ENCODE measurements at regions not wholly inside any gene's neighbourhood (a gene's known extent, or its start where the extent isn't known, plus 50 kb on each side); places are given as distances from the start of the nearest gene placed in this dataset.
"Not testable (repeated sequence)": the region's sequence is repeated elsewhere in the genome, so short reads cannot be mapped to it uniquely, and the experiment has no call there.

DNA sequence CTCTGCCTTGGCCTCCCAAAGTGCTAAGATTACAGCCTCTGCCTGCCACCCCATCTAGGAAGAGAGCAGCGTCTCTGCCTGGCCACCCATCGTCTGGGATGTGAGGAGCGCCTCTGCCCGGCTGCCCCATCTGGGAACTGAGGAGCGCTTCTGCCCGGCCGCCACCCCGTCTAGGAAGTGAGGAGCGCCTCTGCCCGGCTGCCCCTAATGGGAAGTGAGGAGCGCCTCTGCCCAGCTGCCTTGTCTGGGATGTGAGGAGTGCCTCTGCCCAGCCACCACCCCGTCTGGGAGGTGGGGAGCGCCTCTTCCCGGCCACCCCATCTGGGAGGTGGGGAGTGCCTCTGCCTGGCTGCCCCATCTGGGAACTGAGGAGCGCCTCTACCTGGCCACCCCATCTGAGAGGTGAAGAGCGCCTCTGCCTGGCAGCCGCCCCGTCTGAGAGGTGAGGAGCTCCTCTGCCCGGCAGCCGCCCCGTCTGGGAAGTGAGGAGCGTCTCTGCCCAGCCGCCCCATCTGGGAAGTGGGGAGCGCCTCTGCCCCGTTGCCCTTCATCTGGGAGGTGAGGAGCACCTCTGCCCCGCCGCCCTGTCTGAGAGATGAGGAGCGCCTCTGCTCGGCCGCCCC lies 481.0 kb upstream of the GNPDA2 start:
- not testable (repeated sequence) for DNase-seq

DNA sequence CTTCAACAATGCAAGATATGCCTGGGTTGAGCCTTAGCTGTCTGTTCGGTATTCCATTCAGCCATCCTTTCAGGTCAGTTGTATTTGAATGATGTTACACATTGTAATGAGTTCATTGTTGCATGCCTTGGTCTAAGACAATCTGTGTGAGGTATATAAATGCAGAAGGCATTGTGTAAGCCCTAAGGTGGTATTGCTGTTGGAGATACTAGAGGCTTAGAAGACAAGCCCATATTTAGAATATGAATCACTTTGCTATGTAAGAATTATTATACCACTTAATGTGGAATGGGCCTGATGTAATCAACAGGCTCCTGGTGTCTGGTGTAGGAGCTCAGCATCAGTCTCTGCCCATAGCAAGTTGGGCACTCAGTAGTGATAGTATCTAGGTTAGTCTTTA lies 473.4 kb upstream of the GNPDA2 start:
- no peak for DNase-seq

- DNase-seq = no peak
Measured at GRCh38 chr4:45188501-45188900, 462.1 kb upstream of the GNPDA2 start.

DNA sequence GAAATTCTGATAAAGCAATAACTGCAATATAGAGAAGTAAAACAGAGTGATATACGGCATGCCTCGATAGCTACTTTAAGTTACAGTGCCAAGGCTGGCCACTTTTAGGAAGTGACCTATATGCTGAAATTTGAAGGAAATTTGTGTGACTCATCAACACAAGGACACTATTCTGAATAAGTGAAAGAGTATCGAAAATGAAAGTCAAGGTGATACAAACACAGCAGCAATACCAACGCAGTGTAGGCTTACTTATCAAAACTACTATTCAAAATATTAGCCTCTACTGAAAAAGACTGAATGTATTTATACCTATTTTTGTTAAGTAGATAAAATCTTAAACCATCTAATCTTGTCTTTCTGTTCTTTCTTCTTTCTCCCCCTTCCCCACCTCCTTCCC lies 459.9 kb upstream of the GNPDA2 start:
- no peak for DNase-seq

- DNase-seq = no peak
Measured at GRCh38 chr4:45183905-45184304, 457.5 kb upstream of the GNPDA2 start.

DNA sequence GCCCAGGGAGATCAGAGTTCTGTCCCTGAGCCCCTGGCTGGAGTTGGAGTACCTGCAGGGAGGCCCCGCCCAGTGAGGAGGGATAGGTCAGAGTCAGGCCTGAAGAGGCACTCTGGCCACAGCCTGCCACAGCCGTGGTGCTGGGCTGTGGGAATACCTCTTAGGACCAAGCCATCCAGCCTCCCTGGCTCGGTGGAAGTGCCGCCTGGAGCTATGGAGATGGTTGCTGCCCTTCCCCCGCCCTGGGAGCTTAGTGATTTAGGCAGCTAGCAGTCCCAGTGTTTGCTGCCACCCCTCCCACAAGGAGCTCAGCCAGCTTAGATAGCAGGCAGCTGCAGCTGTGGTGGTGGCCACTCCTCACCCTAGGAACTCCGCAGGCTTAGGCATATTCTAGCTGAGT lies 446.3 kb upstream of the GNPDA2 start:
- DNase-seq = no peak

DNA sequence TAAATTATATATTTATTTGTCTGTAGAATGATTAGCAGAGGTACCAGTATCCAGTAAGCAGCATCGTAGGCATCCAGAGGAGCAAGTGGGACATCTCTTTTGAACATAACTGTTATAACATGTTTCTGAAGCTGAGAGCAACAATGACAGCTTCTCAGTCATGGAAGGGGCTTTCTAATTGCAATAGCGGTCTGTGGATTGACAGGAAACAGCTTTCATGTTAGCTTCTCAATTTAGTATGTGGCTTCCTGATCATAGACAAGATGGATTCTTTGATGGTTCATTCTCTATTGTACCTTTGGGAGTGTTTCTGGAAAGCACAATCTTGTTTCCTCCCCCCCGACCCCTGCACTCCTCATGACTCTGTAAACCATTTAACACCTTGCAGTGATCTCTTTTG lies 434.6 kb upstream of the GNPDA2 start:
- no peak for DNase-seq

- no peak for DNase-seq
Measured at GRCh38 chr4:45155081-45155777, 428.9 kb upstream of the GNPDA2 start.

GRCh38 chr4:45147866-45148265 lies 421.5 kb upstream of the GNPDA2 start:
- DNase-seq = no peak

GRCh38 chr4:45131020-45131419 lies 404.7 kb upstream of the GNPDA2 start:
- DNase-seq = peak; percentile 63

- DNase-seq = no peak
Measured at GRCh38 chr4:45122406-45122805, 396.1 kb upstream of the GNPDA2 start.

GRCh38 chr4:45121426-45121975 lies 395.1 kb upstream of the GNPDA2 start:
- no peak for DNase-seq

- peak; percentile 70 for DNase-seq
Measured at GRCh38 chr4:45120163-45120562, 393.8 kb upstream of the GNPDA2 start.

- DNase-seq = no peak
Measured at GRCh38 chr4:45119376-45119775, 393.0 kb upstream of the GNPDA2 start.

- DNase-seq = no peak
Measured at GRCh38 chr4:45102716-45103115, 376.4 kb upstream of the GNPDA2 start.

GRCh38 chr4:45100956-45101818 lies 374.8 kb upstream of the GNPDA2 start:
- no peak for DNase-seq

GRCh38 chr4:45099471-45099870 lies 373.1 kb upstream of the GNPDA2 start:
- no peak for DNase-seq

GRCh38 chr4:45094684-45095083 lies 368.3 kb upstream of the GNPDA2 start:
- DNase-seq = no peak

DNA sequence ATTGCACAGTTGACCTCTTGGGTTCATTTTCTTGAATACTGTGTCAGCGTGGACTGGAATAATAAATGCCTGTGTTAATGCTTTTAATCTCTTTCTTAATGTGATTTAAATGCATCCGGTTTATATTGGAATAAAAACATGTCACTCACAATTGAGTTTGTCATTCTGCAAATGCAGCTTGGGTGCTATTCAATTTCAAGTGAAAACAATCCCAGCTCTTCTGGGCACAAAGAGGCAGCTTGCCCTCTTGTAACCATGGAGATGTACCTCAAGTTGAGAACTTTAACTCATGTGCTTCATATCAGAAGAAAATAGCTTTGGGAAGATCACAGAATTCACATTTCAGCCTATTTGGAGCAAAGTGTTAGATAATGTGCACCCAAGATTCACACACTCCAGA lies 355.7 kb upstream of the GNPDA2 start:
- DNase-seq = peak; percentile 83

- DNase-seq = no peak
Measured at GRCh38 chr4:45079616-45080015, 353.3 kb upstream of the GNPDA2 start.

- no peak for DNase-seq
Measured at GRCh38 chr4:45078201-45078600, 351.8 kb upstream of the GNPDA2 start.

DNA sequence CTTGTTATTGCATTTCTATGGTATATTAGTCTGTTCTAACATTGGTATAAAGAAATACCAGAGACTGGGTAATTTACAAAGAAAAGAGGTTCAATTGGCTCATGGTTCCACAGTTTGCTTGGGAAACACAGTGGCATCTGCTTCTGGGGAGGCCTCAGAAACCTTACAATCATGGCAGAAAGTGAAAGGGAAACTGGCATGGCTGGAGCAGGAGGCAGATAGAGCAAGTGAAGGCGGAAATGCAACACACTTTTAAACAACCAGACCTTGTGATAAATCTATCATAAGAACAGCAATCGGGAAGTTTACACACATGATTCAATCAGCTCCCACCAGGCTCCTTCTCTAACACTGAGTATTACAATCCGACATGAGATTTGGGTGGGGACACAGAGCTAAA lies 346.6 kb upstream of the GNPDA2 start:
- DNase-seq = no peak

DNA sequence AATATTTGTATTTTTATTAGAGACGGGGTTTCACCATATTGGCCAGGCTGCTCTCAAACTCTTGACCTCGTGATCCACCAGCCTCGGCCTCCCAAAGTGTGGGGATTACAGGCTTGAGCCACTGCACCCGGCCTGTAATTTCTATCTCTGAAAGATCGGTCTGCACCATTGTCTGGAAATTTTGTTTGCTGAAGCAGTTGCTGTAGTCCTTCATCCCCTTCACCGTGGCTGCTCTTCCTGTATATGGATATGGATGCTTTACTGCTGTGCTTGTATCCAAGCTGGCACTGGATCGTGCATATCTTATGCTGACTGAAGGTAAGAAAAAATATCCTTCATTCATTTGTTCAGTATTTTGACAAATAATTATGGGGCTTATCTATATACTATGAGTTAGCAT lies 338.4 kb upstream of the GNPDA2 start:
- no peak for DNase-seq

GRCh38 chr4:45063696-45064095 lies 337.3 kb upstream of the GNPDA2 start:
- no peak for DNase-seq
